T-helper 22 cell (primary cell): ENCODE measurements at regions not wholly inside any gene's neighbourhood (a gene's known extent, or its start where the extent isn't known, plus 50 kb on each side); places are given as distances from the start of the nearest gene placed in this dataset.
A peak's percentile ranks its signal among the peaks of the same experiment; 100 is the strongest.

Source experiments
- DNase-seq: peaks from one replicate; pipeline ENCODE4 v3.0.0-alpha.2; 2020; ENCODE audit warnings: low read depth

- no peak for DNase-seq
Observed at GRCh38 chr2:189267925-189268579, 88.5 kb upstream of the COL5A2 start.

- no peak for DNase-seq
Observed at GRCh38 chr2:189268763-189269162, 89.2 kb upstream of the COL5A2 start.

DNA sequence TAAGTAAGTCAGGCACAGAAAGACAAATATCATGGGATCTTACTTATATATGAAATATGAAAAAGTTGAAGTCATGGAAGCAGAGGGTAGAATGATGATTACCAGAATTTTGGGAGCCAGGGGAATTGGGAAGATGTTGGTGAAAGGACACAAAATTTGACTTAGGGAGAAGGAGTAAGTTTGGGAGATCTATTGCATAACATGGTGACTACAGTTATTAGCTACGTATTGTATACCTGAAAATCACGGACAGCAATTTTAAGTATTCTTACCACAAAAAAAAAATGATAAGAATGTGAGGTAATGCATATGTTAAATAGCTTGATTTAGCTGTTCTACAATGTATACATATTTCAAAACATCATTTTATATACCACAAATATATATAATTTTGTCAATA lies 94.2 kb upstream of the COL5A2 start:
- DNase-seq: no peak

DNA sequence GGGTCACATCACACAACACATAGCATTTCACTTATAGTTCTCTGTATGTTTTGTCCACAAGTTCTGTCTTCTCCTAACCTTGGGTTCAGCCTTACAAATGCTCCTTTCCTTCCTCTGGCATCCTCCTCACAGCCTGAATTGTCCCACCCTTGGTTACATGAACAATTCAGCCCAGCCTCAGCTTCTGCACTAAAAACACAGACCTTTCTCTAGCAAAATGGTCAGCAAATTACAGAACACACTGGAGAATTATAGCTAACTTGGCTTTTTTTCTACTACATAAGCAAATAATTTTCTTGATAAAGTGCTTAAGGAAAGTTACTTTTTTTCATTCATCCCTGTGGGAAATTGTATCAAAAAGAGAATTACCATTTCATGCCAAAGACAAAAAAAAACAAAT lies 94.8 kb upstream of the COL5A2 start:
- DNase-seq: no peak

- DNase-seq: no peak
Observed at GRCh38 chr2:189276277-189276676, 96.7 kb upstream of the COL5A2 start.

DNA sequence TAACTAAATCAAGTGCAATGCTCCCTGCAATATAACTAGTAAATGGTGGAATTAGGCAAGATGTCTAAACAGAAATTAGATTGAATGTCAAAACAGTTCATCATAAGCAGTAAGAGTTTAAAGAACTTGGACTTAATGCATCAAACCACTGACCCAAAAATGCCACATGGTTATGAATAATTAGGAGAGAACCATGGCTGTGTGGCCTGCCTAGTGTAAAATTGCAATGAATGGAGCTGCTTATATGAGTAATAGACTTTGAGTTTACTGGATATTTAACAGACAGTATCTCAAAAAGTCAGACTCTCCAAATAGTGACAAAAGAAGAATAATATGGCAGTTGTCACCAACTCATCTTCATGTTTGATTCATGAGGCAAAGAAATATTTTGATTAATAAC lies 101.6 kb upstream of the COL5A2 start:
- DNase-seq: no peak

DNA sequence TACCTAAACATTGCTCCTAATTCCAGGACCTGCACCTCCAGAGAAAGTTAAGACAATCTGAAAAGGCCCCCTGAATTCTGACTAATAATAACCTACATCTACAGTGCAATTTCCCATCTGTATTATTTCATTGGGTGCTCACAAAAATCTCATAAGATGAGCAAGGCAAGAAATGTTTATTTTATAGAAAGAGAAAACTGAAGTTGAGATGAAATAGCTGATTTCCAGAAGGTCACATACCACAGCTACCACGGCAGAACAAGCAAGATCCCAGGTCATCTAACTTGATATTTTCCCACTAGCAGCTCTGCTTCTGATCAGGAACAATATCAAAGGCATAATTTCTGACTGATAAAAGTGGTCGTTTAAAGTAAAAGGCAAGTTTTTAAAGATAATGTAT lies 105.8 kb upstream of the COL5A2 start:
- no peak for DNase-seq

DNA sequence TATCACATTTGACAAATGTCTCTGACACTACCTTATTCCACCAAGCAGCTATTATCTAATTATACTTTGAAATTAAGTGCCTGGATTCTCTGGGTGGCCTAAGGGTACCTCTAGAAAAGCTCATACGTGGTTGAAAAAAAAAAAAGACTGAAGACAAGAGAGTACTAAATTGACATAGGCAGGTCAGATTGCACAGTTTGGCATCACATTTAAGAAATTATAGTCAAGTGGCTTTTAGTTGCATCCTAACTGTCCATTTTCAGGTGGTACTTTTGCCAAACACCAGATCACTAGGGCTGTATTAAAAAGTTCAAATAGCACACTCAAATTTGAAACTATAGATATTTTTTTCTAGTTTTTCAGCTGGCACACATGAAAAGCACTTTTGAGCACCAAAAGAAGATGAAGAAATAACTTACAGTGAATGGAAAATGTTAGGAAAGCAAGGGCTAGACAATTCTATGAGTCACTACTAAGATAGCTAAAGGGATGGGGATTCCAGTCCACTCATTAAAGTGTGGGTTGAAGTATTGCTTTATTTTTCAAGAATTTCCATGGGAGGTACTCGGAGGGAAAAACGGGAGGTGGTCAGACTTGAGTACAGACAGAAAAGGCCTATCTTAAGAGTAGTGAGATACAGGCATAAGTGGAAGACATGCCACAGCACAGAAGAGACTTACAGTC lies 106.5 kb upstream of the COL5A2 start:
- DNase-seq: no peak

GRCh38 chr2:189287363-189287762 lies 107.8 kb upstream of the COL5A2 start:
- DNase-seq: no peak

DNA sequence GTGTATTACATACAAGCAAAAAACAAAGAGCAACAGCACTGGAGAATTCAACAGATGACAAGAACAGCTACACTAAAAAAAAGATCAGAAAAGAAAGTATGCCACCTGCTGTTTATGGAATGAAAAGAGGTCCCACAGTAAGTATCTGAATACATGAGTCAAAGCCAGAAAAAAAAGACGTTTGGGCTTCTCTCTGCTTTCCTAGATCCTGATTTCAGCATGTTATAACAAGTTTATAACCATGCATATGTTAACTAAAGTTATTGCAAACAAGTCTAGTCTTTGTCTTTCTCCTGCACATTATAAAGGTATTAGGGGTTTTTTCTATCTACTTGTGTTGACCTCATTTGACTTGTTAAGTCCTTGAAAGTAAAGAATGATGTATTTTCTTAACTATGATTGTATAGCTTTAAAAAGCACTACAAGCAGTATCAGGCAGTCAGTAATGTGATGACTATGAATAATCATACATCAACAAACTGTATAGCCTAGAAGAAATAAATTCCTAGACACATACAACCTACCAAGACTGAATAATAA lies 108.5 kb upstream of the COL5A2 start:
- no peak for DNase-seq

DNA sequence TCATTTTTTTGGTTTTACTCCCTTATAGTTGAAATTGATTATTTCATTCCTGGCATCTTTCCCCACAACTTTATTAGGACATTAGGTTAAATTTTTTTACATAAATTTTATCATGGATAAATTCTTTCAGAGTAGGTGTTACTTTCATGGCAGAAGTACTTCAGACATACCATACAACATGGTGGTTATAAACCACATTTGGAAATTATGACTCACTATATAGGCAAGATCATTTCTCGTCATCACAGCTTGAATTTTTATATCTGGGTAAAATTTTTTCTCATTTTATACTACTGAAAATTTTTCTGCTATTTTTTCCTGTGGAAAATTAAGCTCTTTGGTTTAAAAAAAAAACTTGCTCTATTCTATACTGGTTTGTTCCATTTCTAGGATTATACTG lies 111.9 kb upstream of the COL5A2 start:
- no peak for DNase-seq

- DNase-seq: no peak
Observed at GRCh38 chr2:189293164-189293563, 113.6 kb upstream of the COL5A2 start.

- no peak for DNase-seq
Observed at GRCh38 chr2:189297446-189297845, 117.9 kb upstream of the COL5A2 start.

- DNase-seq: no peak
Observed at GRCh38 chr2:189298038-189298437, 118.5 kb upstream of the COL5A2 start.

GRCh38 chr2:189298481-189298880 lies 118.9 kb upstream of the COL5A2 start:
- no peak for DNase-seq

DNA sequence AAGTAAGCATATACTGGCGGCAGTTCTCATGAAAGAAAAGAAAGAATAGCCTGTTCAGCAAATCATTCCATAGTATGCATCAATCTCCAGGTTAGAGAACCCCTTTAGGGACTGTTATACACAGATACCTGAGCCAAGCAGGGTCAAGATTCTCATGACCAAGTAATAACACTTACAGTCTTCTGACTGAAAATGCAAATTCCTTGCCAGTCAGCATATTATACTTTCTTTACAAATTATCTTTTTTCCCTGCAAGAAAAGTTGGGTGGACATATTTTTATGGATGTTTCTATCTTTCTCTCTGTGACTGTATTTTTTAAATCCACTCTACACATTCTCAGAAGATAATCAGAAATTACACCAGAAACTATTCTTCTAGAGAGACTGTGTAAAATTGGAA lies 120.4 kb upstream of the COL5A2 start:
- no peak for DNase-seq

GRCh38 chr2:189300916-189301315 lies 121.4 kb upstream of the COL5A2 start:
- no peak for DNase-seq

GRCh38 chr2:189302274-189302948 lies 122.8 kb upstream of the COL5A2 start:
- DNase-seq: no peak

- DNase-seq: peak; percentile 25
Observed at GRCh38 chr2:189304360-189304759, 124.8 kb upstream of the COL5A2 start.

GRCh38 chr2:189305291-189305943 lies 125.9 kb upstream of the COL5A2 start:
- no peak for DNase-seq

DNA sequence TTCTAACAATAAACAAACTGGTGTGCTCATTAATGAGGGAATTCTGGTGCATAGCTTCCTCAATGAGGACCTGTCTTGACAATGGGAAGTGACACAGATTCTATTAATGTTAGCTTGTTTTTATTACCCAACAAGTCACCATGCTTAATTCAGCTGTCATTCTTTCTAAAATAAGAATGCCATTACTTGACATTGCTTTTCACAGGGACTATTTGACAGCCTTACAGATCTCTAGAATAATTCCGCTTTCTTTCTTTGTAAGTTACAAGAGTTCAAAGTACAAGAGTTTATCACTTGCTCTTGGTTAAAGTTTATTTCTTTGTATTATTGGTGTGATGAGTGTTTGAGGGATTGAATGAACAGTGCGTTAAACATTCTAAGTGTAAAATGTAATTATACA lies 127.0 kb upstream of the COL5A2 start:
- no peak for DNase-seq

DNA sequence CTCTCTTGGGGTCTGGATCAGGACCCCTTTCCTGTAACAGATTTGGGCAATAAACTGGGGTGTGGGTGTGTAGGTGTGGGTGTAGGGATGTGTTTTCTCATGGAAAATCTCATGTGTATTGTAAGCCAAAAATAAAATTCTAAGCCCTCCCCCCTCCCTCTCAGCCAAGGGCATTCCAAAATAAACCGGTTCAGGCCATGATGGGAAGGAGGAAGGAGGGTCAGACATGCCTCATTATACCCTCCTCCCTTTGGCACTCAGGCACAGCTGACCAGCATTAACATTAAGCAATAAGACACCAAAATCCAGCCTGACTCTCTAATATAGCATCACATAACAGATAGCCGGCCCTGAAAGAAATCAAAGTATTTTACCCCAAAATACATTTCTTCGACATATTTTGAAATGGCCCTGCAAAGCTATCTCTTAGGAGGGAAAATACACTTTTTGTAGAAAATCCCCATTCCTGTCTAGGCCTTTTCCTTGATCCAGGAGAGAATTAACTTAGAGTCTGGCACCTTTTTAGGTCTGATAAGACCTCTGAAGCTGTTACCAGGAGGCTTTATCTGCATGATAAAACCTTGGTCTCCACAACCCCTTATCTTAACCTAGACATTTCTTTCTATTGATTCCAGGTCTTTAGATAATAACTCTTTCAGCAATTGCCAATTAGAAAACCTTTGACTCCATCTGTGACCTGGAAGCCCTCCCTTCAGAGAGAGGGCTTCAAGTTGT lies 128.7 kb upstream of the COL5A2 start:
- no peak for DNase-seq
